ENCODE measurements at regions not wholly inside any gene's neighbourhood (a gene's known extent, or its start where the extent isn't known, plus 50 kb on each side); places are given as distances from the start of the nearest gene placed in this dataset.

DNA sequence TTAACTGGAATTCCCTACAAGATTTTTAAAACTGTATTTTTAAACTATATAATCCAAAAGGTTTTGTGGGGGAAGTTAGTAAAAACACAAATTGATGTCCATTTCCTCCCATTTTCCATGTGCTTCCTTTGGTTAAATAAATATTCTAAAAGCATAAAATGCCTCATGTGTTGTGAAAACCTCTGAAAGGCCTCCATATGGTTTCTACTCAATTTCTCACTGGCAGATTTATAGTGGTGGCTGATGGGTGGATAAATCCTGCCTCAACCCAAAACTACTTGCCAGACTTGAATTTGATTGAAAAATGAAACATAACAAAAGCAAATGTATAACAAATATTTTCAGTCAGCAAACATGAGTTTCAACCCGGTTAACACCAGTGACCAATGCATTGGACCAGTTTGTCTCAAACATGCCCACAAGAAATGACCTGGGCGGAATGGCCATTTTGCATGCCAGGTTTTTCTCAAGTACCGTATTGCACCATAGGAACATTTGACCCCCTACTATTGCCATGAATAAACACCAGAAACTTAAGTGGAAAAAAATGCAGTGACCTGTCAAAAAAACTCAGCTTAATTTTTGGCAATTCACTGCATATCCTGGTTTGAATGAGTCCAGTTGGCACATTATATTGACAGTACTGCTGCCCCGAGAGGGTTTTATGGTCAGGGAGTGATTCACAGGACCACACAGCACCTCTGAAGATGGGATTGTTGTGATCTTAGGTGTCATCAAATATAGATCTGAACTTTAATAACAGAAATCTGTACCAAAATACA, 454.6 kb upstream of the ANKRD30A start:
- TF ChIP-seq, protein P1, sequence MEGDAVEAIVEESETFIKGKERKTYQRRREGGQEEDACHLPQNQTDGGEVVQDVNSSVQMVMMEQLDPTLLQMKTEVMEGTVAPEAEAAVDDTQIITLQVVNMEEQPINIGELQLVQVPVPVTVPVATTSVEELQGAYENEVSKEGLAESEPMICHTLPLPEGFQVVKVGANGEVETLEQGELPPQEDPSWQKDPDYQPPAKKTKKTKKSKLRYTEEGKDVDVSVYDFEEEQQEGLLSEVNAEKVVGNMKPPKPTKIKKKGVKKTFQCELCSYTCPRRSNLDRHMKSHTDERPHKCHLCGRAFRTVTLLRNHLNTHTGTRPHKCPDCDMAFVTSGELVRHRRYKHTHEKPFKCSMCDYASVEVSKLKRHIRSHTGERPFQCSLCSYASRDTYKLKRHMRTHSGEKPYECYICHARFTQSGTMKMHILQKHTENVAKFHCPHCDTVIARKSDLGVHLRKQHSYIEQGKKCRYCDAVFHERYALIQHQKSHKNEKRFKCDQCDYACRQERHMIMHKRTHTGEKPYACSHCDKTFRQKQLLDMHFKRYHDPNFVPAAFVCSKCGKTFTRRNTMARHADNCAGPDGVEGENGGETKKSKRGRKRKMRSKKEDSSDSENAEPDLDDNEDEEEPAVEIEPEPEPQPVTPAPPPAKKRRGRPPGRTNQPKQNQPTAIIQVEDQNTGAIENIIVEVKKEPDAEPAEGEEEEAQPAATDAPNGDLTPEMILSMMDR (conservative IDR thresholded peaks at IDR 0.05; ENCODE audit: low read length), result no peak
- TF ChIP-seq EZH2phosphoT487 (IDR thresholded peaks at IDR 0.05; ENCODE audit: borderline replicate concordance), result no peak

Data from Loucy (cell line).